CD4-positive, alpha-beta T cell treated with Interferon gamma for 1 hour (primary cell): ENCODE measurements at regions not wholly inside any gene's neighbourhood (a gene's known extent, or its start where the extent isn't known, plus 50 kb on each side); places are given as distances from the start of the nearest gene placed in this dataset.
"Not testable (repeated sequence)": the region's sequence is repeated elsewhere in the genome, so short reads cannot be mapped to it uniquely, and the experiment has no call there.

Experiments used
- DNase-seq: peaks from one replicate; pipeline ENCODE4 v3.0.0-alpha.2; 2020

DNA sequence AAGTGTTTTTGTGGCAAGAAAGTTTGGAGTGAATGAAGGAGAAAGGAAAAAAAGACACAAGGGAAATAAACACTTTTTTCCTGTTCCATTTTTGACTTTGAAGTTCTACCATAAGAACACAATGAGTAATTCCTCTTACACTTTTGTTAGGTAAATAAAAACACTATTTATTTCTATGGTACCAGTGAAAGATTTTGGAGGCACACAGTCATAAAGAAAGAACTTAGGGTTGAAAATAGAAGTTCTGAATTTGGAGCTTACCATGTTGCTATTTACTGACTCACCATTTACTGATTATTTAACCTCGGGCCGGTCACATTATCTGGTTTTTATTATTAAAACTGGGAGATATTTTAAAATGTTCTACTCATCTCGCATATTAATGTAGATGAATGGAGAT is 367.8 kb downstream of the TLE1 start:
- DNase-seq = no peak

DNA sequence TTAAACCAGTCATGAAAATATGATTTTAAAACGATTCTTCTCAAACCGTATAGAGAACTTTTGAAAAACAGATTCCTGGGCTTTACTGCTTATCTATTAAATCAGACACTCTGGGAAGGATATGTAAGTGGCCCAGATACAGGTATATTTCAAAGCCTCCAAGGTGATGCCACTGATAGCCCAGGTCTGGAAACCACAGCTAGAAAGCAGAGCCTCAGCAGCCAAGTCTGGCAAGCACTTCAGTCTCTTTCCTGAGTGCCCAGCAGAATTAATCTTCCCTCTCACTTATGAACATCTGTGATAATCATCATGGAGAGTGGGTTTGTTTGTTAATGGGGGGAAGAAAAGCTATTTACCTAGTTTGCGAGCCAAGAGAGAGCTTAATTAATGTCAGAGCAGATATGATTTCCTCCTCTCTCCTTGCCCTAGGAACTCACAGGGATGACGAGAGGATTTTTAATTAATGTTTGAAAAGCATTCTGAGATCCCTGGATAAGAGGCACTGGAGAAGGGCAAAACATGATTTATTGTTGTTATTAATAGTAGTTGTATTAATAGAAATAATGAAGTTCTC is 368.4 kb downstream of the TLE1 start:
- no peak for DNase-seq

DNA sequence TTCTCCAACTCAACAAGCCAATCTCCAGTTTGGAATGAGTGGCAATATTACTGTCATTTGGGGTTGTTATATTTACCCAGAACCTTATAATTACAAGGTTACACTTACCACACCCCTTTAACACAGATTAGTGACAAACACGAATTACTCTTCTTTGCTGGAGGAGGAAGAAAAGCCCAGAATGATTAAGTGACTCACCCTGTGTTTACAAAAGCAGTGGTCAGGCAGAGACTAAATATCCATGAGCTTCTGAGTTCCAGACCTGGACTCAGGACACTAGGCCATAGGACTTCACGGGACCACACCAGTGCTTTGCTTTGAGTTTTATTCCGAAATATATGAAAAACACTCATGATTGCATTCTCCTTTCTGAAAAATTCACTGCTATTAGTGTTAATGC is 370.8 kb downstream of the TLE1 start:
- DNase-seq = no peak

DNA sequence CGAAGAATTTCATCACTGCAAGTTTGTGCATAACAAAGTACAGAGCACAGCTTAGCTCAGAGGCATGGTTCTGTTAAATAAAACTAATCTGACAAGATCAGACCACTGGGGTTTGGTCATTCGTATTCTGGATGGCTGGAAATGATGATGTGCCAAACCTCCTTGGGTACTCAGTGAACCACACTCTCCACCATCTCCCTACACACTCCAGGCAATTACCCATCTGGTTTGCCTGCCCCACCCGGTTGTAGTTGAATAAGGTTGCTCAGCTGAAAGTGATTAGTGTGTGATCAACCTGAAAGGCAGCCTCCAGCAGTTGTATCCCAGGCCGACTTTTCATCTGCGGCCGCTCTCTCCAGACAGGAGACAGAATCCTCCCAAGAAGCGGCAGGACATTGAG is 371.4 kb downstream of the TLE1 start:
- DNase-seq = no peak

DNA sequence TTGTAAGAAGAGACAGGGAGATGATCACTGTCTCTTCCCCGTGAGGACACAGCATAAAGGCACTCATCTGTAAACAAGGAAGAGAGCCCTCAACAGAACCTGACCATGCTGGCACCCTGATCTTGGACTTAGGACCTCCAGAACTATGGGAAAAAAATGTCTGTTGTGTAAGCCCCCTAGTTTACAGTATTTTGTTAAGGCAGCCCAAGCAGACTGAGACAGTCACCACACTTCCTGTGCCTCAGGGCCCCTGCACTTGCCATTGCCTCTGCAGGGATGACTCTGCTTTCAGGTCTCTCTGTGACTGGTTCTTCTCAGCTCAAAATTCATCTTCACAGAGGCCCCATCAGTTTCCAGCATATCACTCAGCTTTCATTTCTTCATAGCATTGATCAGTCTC is 372.1 kb downstream of the TLE1 start:
- DNase-seq = no peak

DNA sequence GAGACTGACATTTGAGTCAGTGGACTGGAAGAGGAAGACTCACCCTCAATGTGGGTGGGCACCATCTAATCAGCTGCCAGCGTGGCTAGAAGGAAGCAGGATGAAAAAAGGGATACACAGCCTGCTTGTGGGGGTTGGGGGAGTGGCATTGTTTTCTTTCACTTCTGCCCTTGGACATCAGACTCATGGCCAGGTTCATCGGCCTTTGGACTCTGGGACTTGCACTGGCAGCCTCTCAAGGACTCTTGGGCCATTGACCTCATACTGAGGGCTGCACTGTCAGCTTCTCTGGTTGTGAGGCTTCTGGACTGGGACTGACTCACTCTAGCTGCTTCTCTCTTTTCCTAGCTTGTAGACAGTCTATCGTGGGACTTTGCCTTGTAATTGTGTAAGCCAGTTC is 374.9 kb downstream of the TLE1 start:
- DNase-seq = no peak

DNA sequence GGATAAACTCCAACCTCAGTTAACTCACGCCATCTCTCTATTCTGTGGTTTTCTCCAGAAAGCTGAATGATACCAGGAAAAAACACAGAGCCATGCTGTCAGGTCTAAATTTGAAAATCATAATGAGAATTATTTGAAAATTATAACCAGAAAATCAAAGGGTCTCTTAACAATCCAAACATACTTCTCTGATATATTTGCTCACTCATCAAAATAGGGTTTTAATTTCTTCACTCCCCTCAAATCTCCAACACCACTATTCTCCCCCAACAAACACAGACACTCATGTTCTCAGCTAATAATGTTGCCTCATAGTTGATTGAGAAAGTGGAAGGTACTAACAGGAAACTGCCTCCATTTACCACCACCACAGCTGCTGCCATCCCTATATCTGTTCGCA is 375.5 kb downstream of the TLE1 start:
- no peak for DNase-seq

DNA sequence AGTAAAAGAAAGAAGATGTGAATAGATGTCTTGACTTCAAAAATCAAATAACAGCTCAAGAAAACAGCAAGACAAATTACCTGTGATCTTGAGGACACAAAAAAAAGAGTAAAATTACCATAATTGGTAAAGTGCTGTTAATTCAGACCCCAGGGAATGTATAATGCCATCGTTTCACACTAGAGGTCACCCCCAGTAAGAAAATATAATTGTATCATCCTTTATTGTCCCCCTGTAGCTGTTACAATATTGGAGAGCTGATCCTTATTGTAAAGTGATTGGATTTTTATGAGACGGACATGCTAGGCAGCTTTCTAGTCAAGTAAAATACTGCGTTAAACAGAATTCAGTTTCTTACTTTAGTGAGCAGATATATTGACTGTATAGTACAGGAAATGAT is 377.0 kb downstream of the TLE1 start:
- DNase-seq = no peak

DNA sequence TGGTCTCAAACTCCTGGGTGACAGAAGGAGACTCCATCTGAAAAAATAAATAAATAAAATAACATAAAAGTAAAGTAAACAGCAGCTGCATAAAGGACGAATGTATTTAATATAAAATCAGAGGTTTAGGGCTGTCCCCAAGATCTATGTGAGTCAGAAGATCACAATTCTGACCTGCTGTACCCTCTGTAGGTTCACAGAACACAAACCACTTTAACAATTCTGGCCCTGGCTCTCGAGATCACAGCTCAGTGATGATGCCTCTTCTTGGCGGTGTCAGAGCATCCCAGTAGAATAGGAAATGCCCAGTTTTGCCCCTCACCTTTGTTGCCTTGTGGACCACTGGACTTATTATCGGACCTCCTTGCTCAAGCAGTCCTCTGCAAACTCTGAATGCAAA is 380.9 kb downstream of the TLE1 start:
- DNase-seq = no peak

DNA sequence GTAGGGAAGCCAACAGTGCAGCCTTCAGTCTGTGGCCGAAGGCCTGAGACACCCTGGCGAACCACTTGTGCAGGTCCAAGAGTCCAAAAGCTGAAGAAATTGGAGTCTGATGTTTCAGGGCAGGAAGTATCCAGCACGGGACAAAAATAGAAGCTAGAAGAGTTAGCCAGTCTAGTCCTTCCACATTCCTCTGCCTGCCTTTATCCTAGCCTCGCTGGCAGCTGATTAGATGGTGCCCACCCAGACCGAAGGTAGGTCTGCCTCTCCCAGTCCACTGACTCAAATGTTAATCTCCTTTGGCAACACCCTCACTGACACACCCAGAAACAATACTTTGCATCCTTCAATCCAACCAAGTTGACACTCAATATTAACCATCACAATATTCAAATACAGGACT is 381.6 kb downstream of the TLE1 start:
- not testable (repeated sequence) for DNase-seq

DNA sequence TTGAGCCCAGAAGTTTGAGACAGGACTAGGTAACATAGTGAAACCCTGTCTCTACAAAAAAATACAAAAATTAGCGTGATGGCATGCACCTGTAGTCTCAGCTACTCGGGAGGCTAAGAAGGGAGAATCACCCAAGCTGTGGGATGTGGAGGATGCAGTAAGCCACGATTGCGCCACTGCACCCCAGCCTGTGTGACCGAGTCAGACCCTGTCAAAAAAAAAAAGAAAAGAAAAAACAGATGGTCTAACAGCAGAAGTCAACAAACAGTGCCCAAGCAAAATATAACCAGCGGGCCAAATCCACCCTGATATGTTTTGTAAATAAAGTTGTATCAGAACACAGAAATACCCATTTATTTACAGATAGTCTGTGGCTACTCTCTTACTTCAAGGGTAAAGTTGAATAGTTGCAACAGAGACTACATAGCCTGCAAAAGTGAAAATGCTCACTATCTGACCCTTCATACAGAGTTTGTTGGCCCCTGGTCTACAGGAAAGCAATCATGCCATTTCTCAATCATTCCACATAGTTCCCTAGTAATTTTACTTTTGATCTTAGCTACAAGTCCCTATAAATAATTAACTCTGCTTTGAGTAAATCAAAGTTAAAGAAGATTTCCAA is 383.7 kb downstream of the TLE1 start:
- DNase-seq = no peak

DNA sequence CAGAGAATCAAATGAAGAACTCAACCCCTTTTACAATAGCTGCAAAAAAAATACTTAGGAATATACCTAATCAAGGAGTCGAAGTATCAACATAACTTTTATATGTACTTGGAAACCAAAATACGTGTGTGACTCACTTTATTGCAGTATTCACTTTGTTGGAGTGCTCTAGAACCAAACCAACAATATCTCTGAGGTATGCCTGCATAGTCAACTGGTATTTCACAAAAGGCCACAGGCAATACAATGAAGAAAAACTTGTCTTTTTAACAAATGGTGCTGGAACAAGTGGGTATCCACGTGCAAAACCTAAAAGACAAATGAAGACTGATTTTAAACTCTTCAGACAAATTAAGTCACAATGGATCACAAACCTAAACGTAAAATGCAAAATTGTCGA is 385.7 kb downstream of the TLE1 start:
- no peak for DNase-seq

DNA sequence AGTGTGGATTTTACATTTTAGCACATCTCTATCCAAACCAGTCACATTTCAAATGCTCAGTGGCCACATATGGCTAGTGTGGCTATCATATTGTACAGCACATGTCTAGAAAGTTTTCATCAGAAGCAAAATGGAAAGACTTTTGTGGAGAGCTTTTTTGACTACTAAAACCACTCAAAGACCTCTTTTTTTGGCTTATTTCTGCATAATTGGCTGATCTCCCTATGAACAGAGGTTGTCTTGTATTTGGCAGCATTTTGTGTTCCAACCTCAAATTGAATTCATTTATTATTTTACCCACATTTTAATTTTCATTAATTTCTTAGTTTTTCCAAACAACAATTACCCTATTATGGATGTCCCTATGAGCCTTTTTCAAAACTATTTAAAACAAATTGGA is 395.7 kb downstream of the TLE1 start:
- DNase-seq = no peak

DNA sequence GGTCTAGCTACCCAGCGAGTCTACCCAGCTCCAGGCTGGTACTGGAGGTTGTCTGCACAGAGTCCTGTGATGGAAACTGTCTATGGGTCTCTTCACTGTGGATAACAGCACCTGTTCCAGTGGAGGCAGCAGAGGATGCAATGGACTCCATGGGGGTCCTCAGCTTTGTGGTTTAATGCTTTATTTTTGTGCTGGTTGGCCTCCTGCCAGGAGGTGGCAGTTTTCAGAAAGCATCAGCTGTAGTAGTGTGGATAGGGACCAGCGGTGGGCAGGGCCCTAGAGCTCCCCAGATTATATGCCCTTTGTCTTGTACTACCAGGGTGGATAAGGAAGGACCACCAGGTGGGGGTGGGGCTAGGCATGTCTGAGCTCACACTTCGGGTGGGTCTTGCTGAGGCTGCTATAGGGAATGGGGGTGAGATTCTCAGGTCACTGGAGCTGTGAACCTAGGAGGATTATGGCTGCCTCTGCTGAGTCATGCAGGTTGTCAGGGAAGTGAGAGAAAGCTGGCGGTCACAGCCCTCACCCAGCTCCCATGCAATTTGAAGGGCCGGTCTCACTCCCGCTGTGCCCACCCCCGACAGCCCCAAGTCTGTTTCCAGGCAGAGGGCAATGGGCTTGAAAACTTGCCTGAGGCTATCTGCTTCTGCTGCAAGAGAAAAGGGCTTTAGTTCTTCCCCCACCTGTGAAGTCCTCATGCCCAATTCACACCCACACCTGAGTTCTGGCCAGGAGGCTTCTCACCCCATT is 397.1 kb downstream of the TLE1 start:
- DNase-seq = no peak

DNA sequence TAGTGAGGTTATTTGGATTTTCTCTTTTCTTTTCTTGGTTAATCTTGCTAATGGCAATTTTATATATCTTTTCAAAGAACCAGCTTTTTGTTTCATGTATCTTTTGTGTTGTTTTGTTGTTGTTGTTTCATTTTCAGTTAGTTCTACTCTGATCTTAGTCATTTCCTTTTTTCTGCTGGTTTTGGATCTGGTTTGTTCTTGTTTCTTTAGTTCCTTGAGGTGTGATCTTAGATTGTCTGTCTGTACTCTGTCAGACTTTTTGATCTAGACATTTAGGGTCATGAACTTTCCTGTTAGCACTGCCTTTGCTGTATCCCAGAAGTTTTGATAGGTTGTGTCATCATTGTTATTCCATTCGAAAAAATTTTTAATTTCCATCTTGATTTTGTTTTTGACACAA is 399.7 kb downstream of the TLE1 start:
- no peak for DNase-seq

DNA sequence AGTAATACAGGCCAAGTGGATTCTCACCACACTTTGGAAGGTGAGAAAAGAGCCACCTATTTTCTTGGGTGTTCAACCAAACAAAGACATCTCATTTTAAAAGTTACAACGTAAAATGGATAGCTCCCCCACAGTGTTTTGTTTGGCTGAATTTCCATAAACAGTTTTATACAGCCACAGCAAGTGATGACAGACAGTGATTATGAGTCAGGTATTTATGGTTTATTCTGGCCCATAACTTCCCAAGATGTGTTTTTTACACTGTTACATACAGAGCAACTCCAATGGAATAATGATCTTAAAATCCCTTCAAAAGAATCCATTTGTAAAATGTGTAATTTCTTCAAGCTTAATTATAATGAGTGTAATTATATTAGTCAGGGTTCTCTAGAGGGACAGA is 421.3 kb downstream of the TLE1 start:
- DNase-seq = no peak

DNA sequence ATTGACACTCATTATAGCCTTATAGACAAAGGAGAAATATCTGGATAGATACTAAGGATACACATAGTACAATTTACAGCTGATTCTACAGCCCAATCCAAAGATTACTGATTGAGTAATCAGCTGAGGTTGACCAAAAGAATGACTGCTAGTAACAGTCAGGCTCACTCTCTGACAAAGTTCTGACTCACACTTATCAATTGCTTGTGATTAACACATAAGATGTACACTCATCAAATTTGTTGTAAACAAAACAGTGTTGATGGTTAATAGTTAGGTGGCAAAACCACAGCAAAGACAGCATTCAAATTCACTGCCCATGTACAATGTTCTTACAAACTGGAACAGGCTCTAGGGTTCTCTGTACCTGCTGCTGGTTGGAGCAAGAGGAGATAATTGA is 422.7 kb downstream of the TLE1 start:
- DNase-seq = no peak

DNA sequence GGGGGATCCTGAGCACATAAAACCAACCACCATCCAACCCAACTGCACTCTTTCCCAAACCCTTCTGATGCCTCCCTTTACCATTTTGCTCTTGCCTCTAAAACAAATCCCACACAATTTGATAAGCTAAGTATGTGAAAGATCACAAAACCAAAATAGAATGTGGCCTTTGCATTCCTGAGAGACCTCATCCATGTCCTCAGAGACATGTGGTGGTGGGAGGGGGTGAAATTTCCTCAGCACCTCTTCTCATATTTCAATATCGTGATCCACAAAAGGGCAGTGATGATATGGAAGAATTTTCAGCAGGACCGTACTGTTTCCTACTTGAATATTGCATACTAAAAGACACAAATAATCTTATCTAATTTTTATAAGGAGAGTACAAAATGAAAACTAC is 423.3 kb downstream of the TLE1 start:
- DNase-seq = no peak

DNA sequence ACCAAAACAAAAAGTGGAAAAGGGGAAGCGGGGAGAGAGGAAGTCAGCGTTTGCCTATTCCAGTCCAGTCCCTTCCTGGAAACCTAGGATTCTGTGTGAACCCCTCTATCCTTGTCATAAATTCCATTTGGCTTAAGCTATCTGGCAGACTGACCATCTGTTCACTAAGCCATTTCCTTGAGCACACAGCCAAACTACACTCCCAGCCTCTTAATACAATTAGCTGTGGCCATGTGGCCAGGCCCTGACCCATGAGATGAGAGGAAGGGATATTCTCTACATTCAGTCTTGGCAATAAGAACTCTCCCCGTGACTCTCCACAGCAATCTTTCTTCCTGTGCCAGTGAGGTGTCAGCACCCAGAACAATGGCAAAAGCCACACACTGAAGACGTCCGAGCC is 424.8 kb downstream of the TLE1 start:
- DNase-seq = no peak

DNA sequence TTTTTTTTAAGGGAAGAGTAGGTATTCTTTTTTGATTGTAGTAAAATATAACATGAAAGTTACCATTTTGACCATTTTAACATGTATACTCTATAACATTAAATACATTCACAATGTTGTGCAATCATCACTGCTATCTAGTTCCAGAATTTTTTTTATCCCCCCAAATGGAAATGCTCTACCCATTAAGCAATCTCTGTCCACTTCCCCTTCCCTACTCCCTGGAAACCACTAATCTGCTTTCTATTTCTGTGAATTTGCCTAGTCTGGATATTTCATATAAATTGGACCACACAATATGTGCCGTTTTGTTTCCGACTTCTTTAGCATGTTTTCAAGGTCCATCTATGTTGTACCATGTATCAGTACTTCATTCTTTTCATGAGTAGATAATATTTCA is 429.5 kb downstream of the TLE1 start:
- DNase-seq = no peak

DNA sequence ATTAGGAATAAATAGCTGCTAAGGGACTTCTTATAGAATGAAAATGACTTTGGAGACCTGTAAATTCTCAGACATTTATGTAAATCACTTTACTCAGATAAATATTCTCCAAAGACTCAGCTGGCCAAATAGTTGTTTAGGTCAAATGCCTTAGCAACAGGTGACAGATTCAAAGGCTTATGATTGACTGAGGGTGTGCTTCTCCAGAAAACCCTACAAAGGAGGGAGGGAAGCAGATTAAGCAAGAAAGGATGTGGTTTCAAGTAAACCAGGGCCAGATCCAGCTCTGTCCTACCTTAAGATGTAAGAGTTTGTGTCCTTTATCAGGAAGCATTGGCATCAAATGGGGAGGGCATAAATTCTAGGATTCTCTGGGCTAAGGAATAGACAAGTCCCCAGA is 433.0 kb downstream of the TLE1 start:
- no peak for DNase-seq

DNA sequence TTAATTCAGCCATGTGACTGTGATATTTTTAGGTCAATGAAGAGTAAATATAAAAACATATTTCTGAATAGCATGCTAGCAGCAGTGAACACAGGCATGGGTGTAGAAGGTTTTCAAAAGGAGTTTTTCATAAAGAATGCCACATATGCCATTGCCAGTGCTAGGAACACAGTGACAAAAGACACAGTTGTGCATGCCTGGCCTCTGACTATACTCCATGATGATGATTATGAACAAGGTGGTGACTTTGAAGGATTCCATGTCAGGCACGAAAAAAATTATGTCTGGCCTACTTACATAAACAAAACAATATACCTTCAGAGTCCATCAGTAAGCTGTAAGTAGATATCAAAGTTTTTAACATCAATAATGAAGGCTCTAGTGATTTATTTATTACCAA is 438.7 kb downstream of the TLE1 start:
- no peak for DNase-seq

DNA sequence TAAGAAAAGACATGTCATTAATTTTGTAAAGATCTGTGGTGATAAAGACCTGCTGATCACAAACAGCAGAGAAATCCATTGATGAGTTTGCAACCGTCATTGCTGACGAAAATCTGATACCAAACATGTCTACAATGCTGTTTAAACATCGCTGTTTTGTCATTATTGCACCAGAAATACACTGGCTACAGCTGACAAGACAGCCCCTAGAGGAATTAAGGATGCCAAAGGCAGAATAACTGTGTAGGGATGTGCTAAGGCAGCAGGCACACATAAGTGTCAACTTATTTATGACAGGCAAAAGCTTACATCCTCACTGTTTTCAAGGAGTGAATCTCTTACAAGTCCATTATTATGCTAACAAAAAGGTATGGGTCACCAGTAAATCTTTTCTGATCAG is 439.3 kb downstream of the TLE1 start:
- no peak for DNase-seq

DNA sequence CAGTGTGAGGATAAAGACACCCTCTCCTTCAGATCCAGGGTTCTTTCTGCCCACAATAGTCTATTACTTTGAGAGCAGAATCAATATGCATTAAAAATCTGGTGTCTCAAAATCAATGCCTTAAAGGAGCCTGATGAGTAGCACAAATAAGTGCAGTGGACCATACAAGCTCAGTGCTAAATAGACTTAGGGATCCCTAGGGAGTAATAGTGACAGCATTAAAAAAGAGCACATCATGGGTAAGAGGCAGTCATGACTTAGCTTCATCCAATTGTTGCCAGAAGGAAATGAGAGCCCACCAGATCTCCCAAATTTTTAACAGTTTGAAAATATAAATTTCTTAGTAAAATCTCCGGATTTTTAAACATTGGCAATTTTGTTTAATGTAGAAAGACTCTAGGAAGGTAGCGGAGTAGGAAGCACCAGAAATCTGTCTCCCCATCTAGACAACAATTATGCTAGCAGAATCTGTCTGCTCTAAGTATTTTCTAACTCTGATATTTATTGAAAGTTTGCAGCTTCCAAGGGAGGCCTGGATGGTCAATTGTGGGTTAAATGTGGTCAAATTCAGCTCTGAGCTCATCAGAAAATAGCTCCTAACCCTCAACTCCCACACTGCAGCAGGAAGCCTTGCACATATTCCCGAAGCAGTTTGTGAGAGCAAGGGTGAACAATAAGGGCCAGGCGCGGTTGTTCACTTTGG is 443.9 kb downstream of the TLE1 start:
- DNase-seq = no peak
